ENCODE measurements at regions not wholly inside any gene's neighbourhood (a gene's known extent, or its start where the extent isn't known, plus 50 kb on each side); places are given as distances from the start of the nearest gene placed in this dataset.

- TF ChIP-seq CHD7 (IDR thresholded peaks at IDR 0.05; ENCODE audit: insufficient replicate concordance, low read length), result no peak
- TF ChIP-seq POLR2AphosphoS5 (IDR thresholded peaks at IDR 0.05; ENCODE audit: low read depth, low read length), result no peak
- TF ChIP-seq ASH2L (IDR thresholded peaks at IDR 0.05; ENCODE audit: low read length), result no peak
- TF ChIP-seq MAFK (IDR thresholded peaks at IDR 0.05; ENCODE audit: low read depth, low read length), result no peak
- TF ChIP-seq CBX5 (IDR thresholded peaks at IDR 0.05; ENCODE audit: low read depth, low read length), result no peak
Observed at GRCh38 chr11:122563761-122564160, 91.8 kb upstream of the UBASH3B start (continued).

Measured in H1 (cell line).